C4-2B (cell line): ENCODE measurements at regions not wholly inside any gene's neighbourhood (a gene's known extent, or its start where the extent isn't known, plus 50 kb on each side); places are given as distances from the start of the nearest gene placed in this dataset.

ENCODE experiments used
- ZFX ChIP-seq: fragments of 450-650 bp; IDR thresholded peaks from 2 replicates; pipeline ENCODE4 v1.6.1; 2017
- TF ChIP-seq, protein P1 (sequence below): fragments of 450-650 bp; conservative IDR thresholded peaks from 2 replicates; pipeline ENCODE4 v1.5.1; 2017; ENCODE audit warnings: mild to moderate bottlenecking

DNA sequence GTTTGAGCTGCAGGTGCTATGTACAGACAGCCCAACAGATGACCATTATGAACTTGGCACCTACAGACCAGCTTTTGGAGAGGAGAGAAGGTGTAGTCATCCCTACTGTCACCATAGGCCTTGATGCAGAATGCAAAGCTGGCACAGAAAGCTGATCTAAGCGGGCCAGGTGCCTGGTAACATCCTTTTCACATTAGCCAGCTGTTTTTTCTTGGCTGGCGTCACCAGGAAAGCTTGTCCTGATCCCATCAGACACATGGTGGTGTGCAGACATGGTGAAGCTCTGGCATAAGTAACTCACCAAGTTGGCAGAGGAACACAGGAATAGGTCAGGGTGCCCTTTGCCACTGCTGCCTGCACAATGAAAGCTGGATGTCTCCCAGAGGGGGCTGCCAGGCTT is 97.2 kb upstream of the MB21D2 start:
- TF ChIP-seq, protein P1, sequence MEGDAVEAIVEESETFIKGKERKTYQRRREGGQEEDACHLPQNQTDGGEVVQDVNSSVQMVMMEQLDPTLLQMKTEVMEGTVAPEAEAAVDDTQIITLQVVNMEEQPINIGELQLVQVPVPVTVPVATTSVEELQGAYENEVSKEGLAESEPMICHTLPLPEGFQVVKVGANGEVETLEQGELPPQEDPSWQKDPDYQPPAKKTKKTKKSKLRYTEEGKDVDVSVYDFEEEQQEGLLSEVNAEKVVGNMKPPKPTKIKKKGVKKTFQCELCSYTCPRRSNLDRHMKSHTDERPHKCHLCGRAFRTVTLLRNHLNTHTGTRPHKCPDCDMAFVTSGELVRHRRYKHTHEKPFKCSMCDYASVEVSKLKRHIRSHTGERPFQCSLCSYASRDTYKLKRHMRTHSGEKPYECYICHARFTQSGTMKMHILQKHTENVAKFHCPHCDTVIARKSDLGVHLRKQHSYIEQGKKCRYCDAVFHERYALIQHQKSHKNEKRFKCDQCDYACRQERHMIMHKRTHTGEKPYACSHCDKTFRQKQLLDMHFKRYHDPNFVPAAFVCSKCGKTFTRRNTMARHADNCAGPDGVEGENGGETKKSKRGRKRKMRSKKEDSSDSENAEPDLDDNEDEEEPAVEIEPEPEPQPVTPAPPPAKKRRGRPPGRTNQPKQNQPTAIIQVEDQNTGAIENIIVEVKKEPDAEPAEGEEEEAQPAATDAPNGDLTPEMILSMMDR: no peak
- no peak for TF ChIP-seq ZFX
